CD4-positive, CD25-positive, alpha-beta regulatory T cell (primary cell): ENCODE measurements at regions not wholly inside any gene's neighbourhood (a gene's known extent, or its start where the extent isn't known, plus 50 kb on each side); places are given as distances from the start of the nearest gene placed in this dataset.
"Not testable (repeated sequence)": the region's sequence is repeated elsewhere in the genome, so short reads cannot be mapped to it uniquely, and the experiment has no call there.

ENCODE experiments used
- ATAC-seq, 2 donors: fragments of 150-1000 bp; cut with Tn5 transposase; one replicate each; pipeline ENCODE4 v1.10.0; 2021; ENCODE audit warnings: low read depth in 2 of 2, moderate number of reproducible peaks in 2 of 2, moderate library complexity in 1 of 2
- DNase-seq, 3 donors: peaks; one replicate each; pipeline versions ENCODE4 v3.0.0 to v3.0.0-alpha.2; 2012 to 2022; ENCODE audit warnings: mixed read lengths in 1 of 3
- H3K27ac ChIP-seq: one replicate; pipeline ENCODE4 v1.7.0; 2013; ENCODE audit warnings: mild to moderate bottlenecking, low read length; ENCODE audit not compliant: insufficient read depth, poor library complexity, severe bottlenecking
- H3K27me3 ChIP-seq: one replicate; pipeline ENCODE4 v1.7.0; 2013; ENCODE audit warnings: low read length; ENCODE audit not compliant: control insufficient read depth, insufficient read depth
- H3K36me3 ChIP-seq: one replicate; pipeline ENCODE4 v1.7.0; 2013; ENCODE audit warnings: mild to moderate bottlenecking, low read length, moderate library complexity; ENCODE audit not compliant: control insufficient read depth, insufficient read depth
- H3K4me1 ChIP-seq: 2 replicates; pipeline ENCODE4 v1.7.0; 2013; ENCODE audit warnings: mild to moderate bottlenecking, low read length; ENCODE audit not compliant: insufficient read depth, control insufficient read depth, poor library complexity, severe bottlenecking
- H3K4me3 ChIP-seq: one replicate; pipeline ENCODE4 v1.7.0; 2013; ENCODE audit warnings: low read depth, mild to moderate bottlenecking, low read length, moderate library complexity
- H3K9me3 ChIP-seq, 2 experiments: 1 replicate in 1 of 2; 2 replicates in 1 of 2; pipeline ENCODE4 v1.7.0; 2013; ENCODE audit warnings: low read length in 2 of 2, mild to moderate bottlenecking in 1 of 2, moderate library complexity in 1 of 2; ENCODE audit not compliant: control insufficient read depth in 2 of 2
- H3K27ac Mint-ChIP-seq, 3 donors: one replicate each; pipeline ENCODE4 v1.8.0; 2020 to 2022; ENCODE audit warnings: mild to moderate bottlenecking in 3 of 3, mixed read lengths in 3 of 3, moderate library complexity in 2 of 3
- H3K27me3 Mint-ChIP-seq: one replicate; pipeline ENCODE4 v1.8.0; 2022; ENCODE audit warnings: mild to moderate bottlenecking, mixed read lengths
- H3K36me3 Mint-ChIP-seq: one replicate; pipeline ENCODE4 v1.8.0; 2020; ENCODE audit warnings: mixed read lengths
- H3K4me1 Mint-ChIP-seq, 4 donors: one replicate each; pipeline ENCODE4 v1.8.0; 2020 to 2022; ENCODE audit warnings: mixed read lengths in 4 of 4, mild to moderate bottlenecking in 1 of 4
- H3K4me3 Mint-ChIP-seq, 4 donors: one replicate each; pipeline ENCODE4 v1.8.0; 2020 to 2022; ENCODE audit warnings: mild to moderate bottlenecking in 4 of 4, mixed read lengths in 4 of 4, moderate library complexity in 3 of 4
- H3K9me3 Mint-ChIP-seq, 7 donors: one replicate each; pipeline ENCODE4 v1.8.0; 2020 to 2022; ENCODE audit warnings: mixed read lengths in 7 of 7, mild to moderate bottlenecking in 3 of 7, moderate library complexity in 2 of 7

DNA sequence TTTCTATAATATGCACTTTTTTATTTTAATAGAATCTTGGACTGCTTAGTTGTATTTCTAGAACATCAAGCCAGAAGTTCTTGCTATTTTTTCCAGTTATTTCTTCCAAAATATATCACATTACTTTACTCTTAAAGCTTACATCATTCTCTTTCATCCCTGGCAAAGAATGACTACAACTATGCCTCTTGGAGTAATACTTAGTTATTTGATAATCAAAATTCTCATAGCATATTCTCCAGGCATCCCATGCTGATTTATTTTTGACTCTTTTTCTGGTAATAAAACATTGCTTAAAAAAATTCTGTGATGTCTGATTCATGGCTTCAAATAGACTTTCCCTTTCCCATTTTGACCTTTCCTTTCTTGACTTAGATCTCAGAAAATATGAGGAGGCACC is 118.7 kb upstream of the TSPAN8 start:
- Mint-ChIP-seq H3K27ac (no peak overlapping the region), H3K4me3 (no peak overlapping the region), H3K36me3 (no peaks in the 10 kb centered on the region), H3K9me3 (peaks cover 0 to 4% (median 2%) of the 10 kb centered on the region in 7 donors), H3K27me3 (no peaks in the 10 kb centered on the region), H3K4me1 (no peaks in the 10 kb centered on the region)
- Histone ChIP-seq H3K4me3 (no peak overlapping the region), H3K36me3 (no peaks in the 10 kb centered on the region), H3K9me3 (peaks cover 0 to 2% of the 10 kb centered on the region in 2 experiments), H3K27me3 (no peaks in the 10 kb centered on the region), H3K4me1 (no peaks in the 10 kb centered on the region), H3K27ac (no peak overlapping the region)
- DNase-seq (no peak), ATAC-seq (no peak)

DNA sequence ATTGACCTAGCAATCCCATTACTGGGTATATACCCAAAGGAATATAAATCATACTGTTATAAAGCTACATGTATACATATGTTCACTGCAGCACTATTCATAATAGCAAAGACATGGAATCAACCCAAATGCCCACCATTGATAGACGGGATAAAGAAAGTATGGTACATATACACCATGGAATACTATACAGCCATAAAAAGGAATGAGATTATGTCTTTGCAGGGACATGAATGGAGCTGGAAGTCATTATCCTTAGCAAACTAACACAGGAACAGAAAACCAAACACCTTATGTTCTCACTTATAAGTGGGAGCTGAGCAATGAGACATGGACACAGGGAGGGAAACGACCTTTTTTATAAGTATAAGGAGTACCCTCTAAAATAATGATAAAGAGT is 113.0 kb upstream of the TSPAN8 start:
- not testable (repeated sequence) for H3K36me3 ChIP-seq, H3K4me1 Mint-ChIP-seq, H3K36me3 Mint-ChIP-seq, H3K4me3 Mint-ChIP-seq, DNase-seq, H3K4me3 ChIP-seq, H3K9me3 Mint-ChIP-seq, H3K27me3 Mint-ChIP-seq, ATAC-seq, H3K9me3 ChIP-seq, H3K27ac ChIP-seq, H3K4me1 ChIP-seq, H3K27ac Mint-ChIP-seq, H3K27me3 ChIP-seq

DNA sequence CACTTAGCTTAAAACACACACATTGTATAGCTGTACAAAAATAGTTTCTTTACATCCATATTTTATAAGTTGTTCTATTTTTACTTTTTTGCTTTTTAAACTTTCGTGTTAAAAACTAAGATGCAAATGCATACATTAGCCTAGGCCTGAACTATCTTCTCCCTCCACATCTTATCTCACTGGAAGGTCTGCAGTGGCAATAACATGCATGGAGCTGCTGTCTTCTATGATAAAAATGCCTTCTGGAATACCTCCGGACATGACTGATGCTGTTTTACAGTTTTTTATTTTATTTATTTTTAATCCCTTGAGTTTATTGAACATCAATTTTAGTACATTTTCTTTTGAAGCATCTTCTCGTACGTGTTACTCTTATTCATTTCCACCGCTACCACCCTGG is 112.3 kb upstream of the TSPAN8 start:
- no peaks in the 10 kb centered on the region for H3K27me3 Mint-ChIP-seq
- DNase-seq (no peak), ATAC-seq (no peak)
- no peaks in the 10 kb centered on the region for H3K4me1 Mint-ChIP-seq
- no peaks in the 10 kb centered on the region for H3K36me3 Mint-ChIP-seq
- Histone ChIP-seq H3K27ac (no peak overlapping the region), H3K36me3 (no peaks in the 10 kb centered on the region), H3K27me3 (no peaks in the 10 kb centered on the region), H3K9me3 (peaks cover 0 to 2% of the 10 kb centered on the region in 2 experiments), H3K4me1 (no peaks in the 10 kb centered on the region), H3K4me3 (no peak overlapping the region)
- peaks cover 1 to 7% (median 4%) of the 10 kb centered on the region in 7 donors for H3K9me3 Mint-ChIP-seq
- H3K27ac Mint-ChIP-seq: no peak overlapping the region
- H3K4me3 Mint-ChIP-seq: no peak overlapping the region

DNA sequence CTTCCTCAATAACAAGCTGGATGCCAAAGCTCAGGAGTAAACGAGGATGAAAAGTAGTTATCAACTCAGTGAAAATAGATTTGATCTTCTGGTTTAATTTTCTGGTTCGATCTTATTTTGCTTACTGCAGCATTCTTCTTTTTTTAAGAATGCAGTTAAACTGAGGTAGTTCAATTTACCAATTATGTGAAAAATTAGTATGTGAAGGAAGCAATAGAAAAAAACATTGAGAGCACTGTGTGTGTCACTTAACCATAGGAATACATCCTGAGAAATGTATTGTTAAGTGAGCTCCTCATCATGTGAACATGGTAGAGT is 111.4 kb upstream of the TSPAN8 start:
- Mint-ChIP-seq H3K9me3 (peaks cover 1 to 7% (median 4%) of the 10 kb centered on the region in 7 donors), H3K27ac (no peak overlapping the region), H3K27me3 (no peaks in the 10 kb centered on the region), H3K4me1 (no peaks in the 10 kb centered on the region), H3K4me3 (no peak overlapping the region), H3K36me3 (no peaks in the 10 kb centered on the region)
- ATAC-seq (no peak), DNase-seq (no peak)
- Histone ChIP-seq H3K4me3 (no peak overlapping the region), H3K27ac (no peak overlapping the region), H3K9me3 (peaks cover 0 to 2% of the 10 kb centered on the region in 2 experiments), H3K36me3 (no peaks in the 10 kb centered on the region), H3K27me3 (no peaks in the 10 kb centered on the region), H3K4me1 (no peaks in the 10 kb centered on the region)

DNA sequence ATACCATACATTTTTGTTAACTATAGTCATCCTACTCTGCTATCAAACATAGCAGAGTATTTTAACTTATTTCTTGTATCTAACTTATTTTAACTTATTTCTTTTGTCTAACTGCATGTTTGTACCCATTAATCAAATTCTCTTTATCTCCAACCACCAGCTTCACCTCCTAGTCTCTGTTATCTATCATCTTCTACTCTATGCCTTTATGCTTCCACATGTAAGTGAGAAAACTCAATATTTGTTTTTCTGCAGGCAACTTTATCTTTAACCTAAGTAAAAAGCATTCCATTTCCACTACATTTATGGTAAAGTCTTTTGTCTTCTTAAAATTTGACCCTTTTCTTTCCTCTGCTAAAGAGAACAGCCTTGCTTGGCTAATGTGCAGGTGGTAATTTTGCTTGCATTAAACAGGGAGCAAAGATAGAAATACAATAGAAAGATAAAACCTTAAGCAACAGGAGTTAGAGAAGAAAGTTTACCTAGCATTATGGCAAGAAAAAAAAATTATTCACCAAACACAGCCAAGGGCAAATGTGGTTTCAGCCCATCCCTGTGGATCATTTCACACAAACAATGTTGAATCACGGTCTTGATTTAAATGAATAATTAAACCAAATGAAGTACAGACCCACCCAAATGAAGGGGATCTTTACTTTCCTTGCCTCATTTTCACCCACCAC is 110.9 kb upstream of the TSPAN8 start:
- no peaks in the 10 kb centered on the region for H3K27me3 Mint-ChIP-seq
- H3K27ac ChIP-seq: no peak overlapping the region
- H3K27ac Mint-ChIP-seq: no peak overlapping the region
- H3K36me3 Mint-ChIP-seq: no peaks in the 10 kb centered on the region
- H3K9me3 ChIP-seq: peaks cover 0 to 2% of the 10 kb centered on the region in 2 experiments
- H3K4me1 ChIP-seq: no peaks in the 10 kb centered on the region
- H3K4me3 Mint-ChIP-seq: no peak overlapping the region
- H3K36me3 ChIP-seq: no peaks in the 10 kb centered on the region
- ATAC-seq: no peak
- no peak overlapping the region for H3K4me3 ChIP-seq
- peaks cover 1 to 7% (median 3%) of the 10 kb centered on the region in 7 donors for H3K9me3 Mint-ChIP-seq
- no peaks in the 10 kb centered on the region for H3K27me3 ChIP-seq
- no peaks in the 10 kb centered on the region for H3K4me1 Mint-ChIP-seq
- DNase-seq: no peak

DNA sequence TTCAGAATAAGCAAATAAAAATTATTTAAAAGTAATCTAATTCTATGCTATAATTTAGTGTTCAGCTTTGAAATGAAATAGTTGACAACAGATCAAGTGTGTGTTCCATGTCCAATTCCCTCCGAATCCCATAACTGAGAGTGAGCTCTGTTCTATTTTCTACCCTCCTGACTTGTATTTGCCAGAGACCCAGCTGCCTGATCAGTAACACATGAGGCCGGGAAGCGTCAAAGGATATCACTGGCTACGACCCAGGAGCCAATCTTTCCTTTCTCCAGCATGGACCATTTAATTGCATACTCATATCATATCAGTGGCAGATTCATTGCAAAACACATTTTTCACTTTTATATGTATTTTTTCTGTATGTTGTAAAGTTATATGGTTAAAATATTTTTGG is 108.8 kb upstream of the TSPAN8 start:
- H3K4me3 ChIP-seq: no peak overlapping the region
- Mint-ChIP-seq H3K27ac (no peak overlapping the region), H3K4me1 (no peaks in the 10 kb centered on the region), H3K4me3 (no peak overlapping the region), H3K36me3 (no peaks in the 10 kb centered on the region), H3K27me3 (no peaks in the 10 kb centered on the region), H3K9me3 (peaks cover 0 to 5% (median 1%) of the 10 kb centered on the region in 7 donors)
- H3K9me3 ChIP-seq: no peaks in the 10 kb centered on the region
- ATAC-seq (no peak), DNase-seq (no peak)
- no peaks in the 10 kb centered on the region for H3K36me3 ChIP-seq
- no peaks in the 10 kb centered on the region for H3K4me1 ChIP-seq
- H3K27me3 ChIP-seq: no peaks in the 10 kb centered on the region
- H3K27ac ChIP-seq: no peak overlapping the region

DNA sequence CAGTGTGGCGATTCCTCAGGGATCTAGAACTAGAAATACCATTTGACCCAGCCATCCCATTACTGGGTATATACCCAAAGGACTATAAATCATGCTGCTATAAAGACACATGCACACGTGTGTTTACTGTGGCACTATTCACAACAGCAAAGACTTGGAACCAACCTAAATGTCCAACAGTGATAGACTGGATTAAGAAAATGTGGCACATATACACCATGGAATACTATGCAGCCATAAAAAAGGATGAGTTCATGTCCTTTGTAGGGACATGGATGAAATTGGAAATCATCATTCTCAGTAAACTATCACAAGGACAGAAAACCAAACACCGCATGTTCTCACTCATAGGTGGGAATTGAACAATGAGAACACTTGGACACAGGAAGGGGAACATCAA is 107.9 kb upstream of the TSPAN8 start:
- not testable (repeated sequence) for H3K27me3 Mint-ChIP-seq, ATAC-seq, H3K4me3 ChIP-seq, H3K27ac Mint-ChIP-seq, H3K9me3 ChIP-seq, H3K27ac ChIP-seq, H3K4me1 ChIP-seq, H3K36me3 ChIP-seq, H3K4me1 Mint-ChIP-seq, H3K9me3 Mint-ChIP-seq, DNase-seq, H3K27me3 ChIP-seq, H3K4me3 Mint-ChIP-seq, H3K36me3 Mint-ChIP-seq

DNA sequence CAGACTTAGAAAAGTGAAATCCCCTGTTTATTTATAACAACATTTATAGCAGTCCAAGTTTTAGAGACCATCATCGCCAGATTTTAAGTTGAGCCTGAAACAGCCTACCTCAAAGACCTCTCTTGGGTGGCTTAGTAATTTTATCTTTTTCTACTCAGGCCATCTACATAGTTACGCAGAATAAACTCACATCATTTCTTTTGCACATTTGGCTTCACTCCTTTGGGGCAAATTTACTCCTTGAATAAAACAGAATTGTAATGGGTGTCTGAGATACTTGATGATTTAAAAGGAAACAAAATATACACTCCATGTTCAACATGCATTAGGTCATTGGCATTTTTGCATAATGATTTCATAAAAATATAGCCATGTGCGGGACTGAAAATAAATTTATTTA is 104.7 kb upstream of the TSPAN8 start:
- Mint-ChIP-seq H3K9me3 (peaks cover 0 to 4% (median 1%) of the 10 kb centered on the region in 7 donors), H3K27ac (no peak overlapping the region), H3K27me3 (no peaks in the 10 kb centered on the region), H3K4me1 (no peaks in the 10 kb centered on the region), H3K4me3 (no peak overlapping the region), H3K36me3 (no peaks in the 10 kb centered on the region)
- DNase-seq: no peak
- H3K9me3 ChIP-seq: no peaks in the 10 kb centered on the region
- no peaks in the 10 kb centered on the region for H3K27me3 ChIP-seq
- no peak overlapping the region for H3K27ac ChIP-seq
- no peak for ATAC-seq
- no peaks in the 10 kb centered on the region for H3K4me1 ChIP-seq
- H3K36me3 ChIP-seq: no peaks in the 10 kb centered on the region
- H3K4me3 ChIP-seq: no peak overlapping the region
